SK-N-MC (cell line): ENCODE measurements at regions not wholly inside any gene's neighbourhood (a gene's known extent, or its start where the extent isn't known, plus 50 kb on each side); places are given as distances from the start of the nearest gene placed in this dataset.

Experiments used
- EZH2 ChIP-seq: fragments of 200-600 bp; sonication (generic); IDR thresholded peaks from one replicate; pipeline ENCODE4 v1.6.1; 2017; ENCODE audit warnings: antibody characterized with exemption
- FOXP2 ChIP-seq: optimal IDR thresholded peaks from 2 replicates; pipeline ENCODE3; 2011; ENCODE audit warnings: mild to moderate bottlenecking, moderate library complexity; ENCODE audit not compliant: insufficient read depth; ENCODE audit errors: extremely low read length, control extremely low read depth
- POLR2AphosphoS5 ChIP-seq: IDR thresholded peaks from 2 replicates; pipeline ENCODE4 v1.6.1; 2012; ENCODE audit warnings: mild to moderate bottlenecking, low read depth, low read length, borderline replicate concordance

DNA sequence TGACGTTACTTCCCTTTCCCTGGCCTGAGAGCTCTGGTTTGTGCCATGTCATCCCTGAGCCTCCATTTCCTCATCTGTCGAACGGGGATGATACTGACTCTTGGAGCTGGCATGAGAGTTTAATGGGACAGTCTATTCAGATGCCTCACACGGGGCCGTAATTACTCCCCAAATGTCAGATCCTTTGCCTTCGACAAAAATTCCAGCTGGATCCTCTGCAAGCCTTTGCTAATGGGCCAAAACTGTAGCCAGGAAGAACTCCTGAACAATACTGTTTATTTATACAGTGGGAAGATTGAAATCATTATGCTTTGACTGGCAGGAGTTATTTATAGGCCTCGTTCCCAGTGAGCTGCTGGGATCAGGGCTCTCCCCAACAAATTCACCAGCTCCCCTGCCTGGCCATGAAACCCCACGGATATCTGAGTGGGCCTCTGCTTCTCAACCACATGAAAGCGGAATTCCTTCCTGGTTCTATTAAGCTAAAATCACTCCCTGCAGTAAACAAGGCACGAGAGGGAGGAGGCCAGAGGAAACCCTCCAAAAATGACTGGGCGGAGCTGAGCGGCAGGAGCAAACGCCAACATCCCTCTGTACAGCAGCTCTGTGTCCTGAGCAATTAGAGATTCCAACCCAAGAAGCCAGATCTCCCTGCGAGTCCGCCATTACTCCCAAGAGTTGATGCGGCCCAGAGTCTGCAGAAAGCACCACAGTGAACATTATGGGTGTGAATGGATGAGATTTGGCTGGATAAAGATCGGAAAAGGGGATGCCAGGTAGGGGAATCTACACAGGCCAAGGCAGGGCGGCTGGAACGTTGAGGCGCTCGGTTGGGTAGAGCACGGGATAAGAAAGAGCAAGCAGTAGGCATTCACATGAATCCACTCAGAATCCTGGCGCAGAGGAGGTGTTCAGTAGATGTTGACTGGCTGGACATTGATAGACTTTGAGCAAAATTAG lies 326.1 kb downstream of the BCL11B start:
- TF ChIP-seq EZH2, result no peak
- TF ChIP-seq FOXP2, result no peak
- TF ChIP-seq POLR2AphosphoS5, result no peak
